GM12878 (cell line): ENCODE measurements at regions not wholly inside any gene's neighbourhood (a gene's known extent, or its start where the extent isn't known, plus 50 kb on each side); places are given as distances from the start of the nearest gene placed in this dataset.

ENCODE experiments used
- BHLHE40 ChIP-seq, 2 experiments: fragments of 450-650 bp in 1 of 2; IDR thresholded peaks; 2 replicates each; pipeline ENCODE4 v1.6.1; 2011 to 2017; ENCODE audit warnings: low read depth in 2 of 2, borderline replicate concordance in 1 of 2, improper control_type of control experiment in 1 of 2, low read length in 1 of 2, mild to moderate bottlenecking in 1 of 2
- CHD2 ChIP-seq: IDR thresholded peaks from 2 replicates; pipeline ENCODE4 v1.6.1; 2011; ENCODE audit warnings: low read depth, low read length, improper control_type of control experiment, borderline replicate concordance
- FOS ChIP-seq: IDR thresholded peaks from 3 replicates; pipeline ENCODE4 v1.6.1; 2011; ENCODE audit warnings: borderline replicate concordance; ENCODE audit not compliant: insufficient read length; ENCODE audit errors: extremely low read depth
- GABPA ChIP-seq: IDR thresholded peaks from 2 replicates; pipeline ENCODE4 v1.6.1; 2014; ENCODE audit warnings: antibody characterized with exemption, low read depth, mild to moderate bottlenecking, inconsistent platforms
- IKZF1 ChIP-seq: fragments of 450-650 bp; conservative IDR thresholded peaks from 2 replicates; pipeline ENCODE4 v1.6.1; 2017; ENCODE audit warnings: antibody characterized with exemption, mild to moderate bottlenecking
- IRF3 ChIP-seq: fragments of 450-650 bp; IDR thresholded peaks from 2 replicates; pipeline ENCODE4 v1.6.1; 2014; ENCODE audit warnings: mild to moderate bottlenecking
- JUNB ChIP-seq: IDR thresholded peaks from 2 replicates; pipeline ENCODE4 v1.6.1; 2016; ENCODE audit warnings: antibody characterized with exemption, mild to moderate bottlenecking
- MEF2A ChIP-seq: IDR thresholded peaks from 2 replicates; pipeline ENCODE4 v1.6.1; 2011; ENCODE audit warnings: low read depth, mild to moderate bottlenecking, low read length, moderate library complexity; ENCODE audit not compliant: insufficient read depth
- MEF2B ChIP-seq: fragments of 450-650 bp; IDR thresholded peaks from 2 replicates; pipeline ENCODE4 v1.6.1; 2018; ENCODE audit warnings: mild to moderate bottlenecking, moderate library complexity; ENCODE audit not compliant: partially characterized antibody, poor library complexity, severe bottlenecking
- MYB ChIP-seq: fragments of 150-350 bp; IDR thresholded peaks from 2 replicates; pipeline ENCODE4 v1.6.1; 2014; ENCODE audit warnings: mild to moderate bottlenecking, low read depth, low read length, borderline replicate concordance
- NR2C1 ChIP-seq: fragments of 450-650 bp; IDR thresholded peaks from 2 replicates; pipeline ENCODE4 v1.6.1; 2017; ENCODE audit warnings: antibody characterized with exemption, mild to moderate bottlenecking, moderate library complexity
- POLR2A ChIP-seq: IDR thresholded peaks from 2 replicates; pipeline ENCODE4 v1.6.1; 2011; ENCODE audit warnings: low read depth, mild to moderate bottlenecking, low read length
- RCOR1 ChIP-seq: conservative IDR thresholded peaks from 2 replicates; pipeline ENCODE4 v1.6.1; 2012; ENCODE audit warnings: low read depth, low read length, improper control_type of control experiment
- SMAD5 ChIP-seq: IDR thresholded peaks from 2 replicates; pipeline ENCODE4 v1.6.1; 2016; ENCODE audit warnings: antibody characterized with exemption, low read depth
- SRF ChIP-seq, 2 experiments: IDR thresholded peaks; 2 replicates each; pipeline ENCODE4 v1.6.1; 2011; ENCODE audit warnings: low read depth in 2 of 2, low read length in 2 of 2, mild to moderate bottlenecking in 1 of 2, moderate library complexity in 1 of 2
- STAT1 ChIP-seq: fragments of 450-650 bp; conservative IDR thresholded peaks from 2 replicates; pipeline ENCODE4 v1.6.1; 2014; ENCODE audit warnings: antibody characterized with exemption, mild to moderate bottlenecking
- ZNF207 ChIP-seq: fragments of 450-650 bp; IDR thresholded peaks from 2 replicates; pipeline ENCODE4 v1.6.1; 2014; ENCODE audit warnings: antibody characterized with exemption, mild to moderate bottlenecking, borderline replicate concordance
- TF ChIP-seq, protein P1 (sequence below): fragments of 450-650 bp; IDR thresholded peaks from 2 replicates; pipeline ENCODE4 v1.6.1; 2016; ENCODE audit warnings: mild to moderate bottlenecking
- TF ChIP-seq, protein P2 (sequence below): IDR thresholded peaks from 2 replicates; pipeline ENCODE4 v1.6.1; 2011; ENCODE audit warnings: borderline replicate concordance, low read depth, mild to moderate bottlenecking, moderate library complexity, low read length; ENCODE audit not compliant: insufficient read depth, poor library complexity, severe bottlenecking
- TF ChIP-seq, protein P3 (sequence below): fragments of 450-650 bp; IDR thresholded peaks from 2 replicates; pipeline ENCODE4 v1.6.1; 2017; ENCODE audit warnings: borderline replicate concordance
- TF ChIP-seq, protein P4 (sequence below): IDR thresholded peaks from 2 replicates; pipeline ENCODE4 v1.6.1; 2012; ENCODE audit warnings: low read length, inconsistent platforms
- TF ChIP-seq, protein P5 (sequence below): fragments of 450-650 bp; IDR thresholded peaks from 2 replicates; pipeline ENCODE4 v1.6.1; 2017; ENCODE audit warnings: mild to moderate bottlenecking
- TF ChIP-seq, protein P6 (sequence below): IDR thresholded peaks from 2 replicates; pipeline ENCODE4 v1.6.1; 2011; ENCODE audit warnings: low read depth, mild to moderate bottlenecking, low read length, moderate library complexity, borderline replicate concordance; ENCODE audit errors: extremely low read depth

DNA sequence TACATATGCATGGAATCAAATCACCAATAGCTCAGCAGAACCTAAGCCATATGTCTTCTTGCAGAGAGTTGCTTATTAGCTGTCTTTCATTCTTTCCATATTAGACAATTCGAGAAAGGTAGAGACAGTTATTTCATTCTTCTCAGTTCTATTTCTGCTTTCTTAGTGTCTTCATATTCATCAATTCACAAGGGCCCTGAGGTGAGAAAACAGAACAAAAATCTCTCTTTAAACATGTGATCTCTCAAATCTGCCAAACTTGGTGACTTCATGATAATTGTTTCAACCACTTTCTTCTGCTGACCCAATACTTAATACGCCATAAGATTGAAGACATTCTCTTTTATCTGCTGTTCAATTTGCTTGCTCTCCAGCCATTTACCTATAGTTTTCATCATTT, 229.7 kb upstream of the MARCKS start (continued):
- TF ChIP-seq, protein P1, sequence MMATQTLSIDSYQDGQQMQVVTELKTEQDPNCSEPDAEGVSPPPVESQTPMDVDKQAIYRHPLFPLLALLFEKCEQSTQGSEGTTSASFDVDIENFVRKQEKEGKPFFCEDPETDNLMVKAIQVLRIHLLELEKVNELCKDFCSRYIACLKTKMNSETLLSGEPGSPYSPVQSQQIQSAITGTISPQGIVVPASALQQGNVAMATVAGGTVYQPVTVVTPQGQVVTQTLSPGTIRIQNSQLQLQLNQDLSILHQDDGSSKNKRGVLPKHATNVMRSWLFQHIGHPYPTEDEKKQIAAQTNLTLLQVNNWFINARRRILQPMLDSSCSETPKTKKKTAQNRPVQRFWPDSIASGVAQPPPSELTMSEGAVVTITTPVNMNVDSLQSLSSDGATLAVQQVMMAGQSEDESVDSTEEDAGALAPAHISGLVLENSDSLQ = peak; percentile 66
- TF ChIP-seq NR2C1 (no peak), GABPA (no peak), ZNF207 (no peak), SRF (IDR thresholded peaks at IDR 0.05; ENCODE audit: low read depth in 2 of 2, low read length in 2 of 2) (0 out of 4 replicates have a peak, but pooled peaks of 1 of the 2 experiments have one; percentile 22), MYB (no peak), FOS (no peak), POLR2A (no peak), MEF2A (peak; percentile 76), RCOR1 (0 out of 2 replicates have a peak, but pooled peaks have one; percentile 16), SMAD5 (no peak), BHLHE40 (IDR thresholded peaks at IDR 0.05; ENCODE audit: borderline replicate concordance in 1 of 2, low read depth in 2 of 2, low read length in 1 of 2) (peak; percentile 55 to 67; a peak in 3 of 4 replicates), MEF2B (peak; percentile 83), IKZF1 (peak; percentile 42), CHD2 (0 out of 2 replicates have a peak, but pooled peaks have one; percentile 39), IRF3 (no peak), JUNB (peak; percentile 76), STAT1 (no peak)
- TF ChIP-seq, protein P2, sequence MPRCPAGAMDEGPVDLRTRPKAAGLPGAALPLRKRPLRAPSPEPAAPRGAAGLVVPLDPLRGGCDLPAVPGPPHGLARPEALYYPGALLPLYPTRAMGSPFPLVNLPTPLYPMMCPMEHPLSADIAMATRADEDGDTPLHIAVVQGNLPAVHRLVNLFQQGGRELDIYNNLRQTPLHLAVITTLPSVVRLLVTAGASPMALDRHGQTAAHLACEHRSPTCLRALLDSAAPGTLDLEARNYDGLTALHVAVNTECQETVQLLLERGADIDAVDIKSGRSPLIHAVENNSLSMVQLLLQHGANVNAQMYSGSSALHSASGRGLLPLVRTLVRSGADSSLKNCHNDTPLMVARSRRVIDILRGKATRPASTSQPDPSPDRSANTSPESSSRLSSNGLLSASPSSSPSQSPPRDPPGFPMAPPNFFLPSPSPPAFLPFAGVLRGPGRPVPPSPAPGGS = peak; percentile 42
- TF ChIP-seq, protein P3, sequence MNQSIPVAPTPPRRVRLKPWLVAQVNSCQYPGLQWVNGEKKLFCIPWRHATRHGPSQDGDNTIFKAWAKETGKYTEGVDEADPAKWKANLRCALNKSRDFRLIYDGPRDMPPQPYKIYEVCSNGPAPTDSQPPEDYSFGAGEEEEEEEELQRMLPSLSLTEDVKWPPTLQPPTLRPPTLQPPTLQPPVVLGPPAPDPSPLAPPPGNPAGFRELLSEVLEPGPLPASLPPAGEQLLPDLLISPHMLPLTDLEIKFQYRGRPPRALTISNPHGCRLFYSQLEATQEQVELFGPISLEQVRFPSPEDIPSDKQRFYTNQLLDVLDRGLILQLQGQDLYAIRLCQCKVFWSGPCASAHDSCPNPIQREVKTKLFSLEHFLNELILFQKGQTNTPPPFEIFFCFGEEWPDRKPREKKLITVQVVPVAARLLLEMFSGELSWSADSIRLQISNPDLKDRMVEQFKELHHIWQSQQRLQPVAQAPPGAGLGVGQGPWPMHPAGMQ = no peak
- TF ChIP-seq, protein P4, sequence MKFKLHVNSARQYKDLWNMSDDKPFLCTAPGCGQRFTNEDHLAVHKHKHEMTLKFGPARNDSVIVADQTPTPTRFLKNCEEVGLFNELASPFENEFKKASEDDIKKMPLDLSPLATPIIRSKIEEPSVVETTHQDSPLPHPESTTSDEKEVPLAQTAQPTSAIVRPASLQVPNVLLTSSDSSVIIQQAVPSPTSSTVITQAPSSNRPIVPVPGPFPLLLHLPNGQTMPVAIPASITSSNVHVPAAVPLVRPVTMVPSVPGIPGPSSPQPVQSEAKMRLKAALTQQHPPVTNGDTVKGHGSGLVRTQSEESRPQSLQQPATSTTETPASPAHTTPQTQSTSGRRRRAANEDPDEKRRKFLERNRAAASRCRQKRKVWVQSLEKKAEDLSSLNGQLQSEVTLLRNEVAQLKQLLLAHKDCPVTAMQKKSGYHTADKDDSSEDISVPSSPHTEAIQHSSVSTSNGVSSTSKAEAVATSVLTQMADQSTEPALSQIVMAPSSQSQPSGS = peak; percentile 66; the same call in 1 of the 2 replicates
- TF ChIP-seq, protein P5, sequence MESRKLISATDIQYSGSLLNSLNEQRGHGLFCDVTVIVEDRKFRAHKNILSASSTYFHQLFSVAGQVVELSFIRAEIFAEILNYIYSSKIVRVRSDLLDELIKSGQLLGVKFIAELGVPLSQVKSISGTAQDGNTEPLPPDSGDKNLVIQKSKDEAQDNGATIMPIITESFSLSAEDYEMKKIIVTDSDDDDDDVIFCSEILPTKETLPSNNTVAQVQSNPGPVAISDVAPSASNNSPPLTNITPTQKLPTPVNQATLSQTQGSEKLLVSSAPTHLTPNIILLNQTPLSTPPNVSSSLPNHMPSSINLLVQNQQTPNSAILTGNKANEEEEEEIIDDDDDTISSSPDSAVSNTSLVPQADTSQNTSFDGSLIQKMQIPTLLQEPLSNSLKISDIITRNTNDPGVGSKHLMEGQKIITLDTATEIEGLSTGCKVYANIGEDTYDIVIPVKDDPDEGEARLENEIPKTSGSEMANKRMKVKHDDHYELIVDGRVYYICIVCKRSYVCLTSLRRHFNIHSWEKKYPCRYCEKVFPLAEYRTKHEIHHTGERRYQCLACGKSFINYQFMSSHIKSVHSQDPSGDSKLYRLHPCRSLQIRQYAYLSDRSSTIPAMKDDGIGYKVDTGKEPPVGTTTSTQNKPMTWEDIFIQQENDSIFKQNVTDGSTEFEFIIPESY = no peak
- TF ChIP-seq, protein P6, sequence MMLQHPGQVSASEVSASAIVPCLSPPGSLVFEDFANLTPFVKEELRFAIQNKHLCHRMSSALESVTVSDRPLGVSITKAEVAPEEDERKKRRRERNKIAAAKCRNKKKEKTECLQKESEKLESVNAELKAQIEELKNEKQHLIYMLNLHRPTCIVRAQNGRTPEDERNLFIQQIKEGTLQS = no peak
